Cardiac muscle cell (in vitro differentiated cells and primary cell): ENCODE measurements at regions not wholly inside any gene's neighbourhood (a gene's known extent, or its start where the extent isn't known, plus 50 kb on each side); places are given as distances from the start of the nearest gene placed in this dataset.
A peak's percentile ranks its signal among the peaks of the same experiment; 100 is the strongest.

Experiments
- DNase-seq, 2 donors: peaks; one replicate each; pipeline versions ENCODE4 v3.0.0 to v3.0.0-alpha.2; 2010 to 2017; ENCODE audit warnings: low read depth in 1 of 2, low spot score in 1 of 2
- H3K27ac ChIP-seq: fragments of 200-600 bp; sonication (generic); 2 replicates; pipeline ENCODE4 v1.5.1; 2016
- H3K27me3 ChIP-seq: fragments of 200-600 bp; sonication (generic); 2 replicates; pipeline ENCODE4 v1.6.0; 2016; ENCODE audit warnings: control low read depth
- H3K36me3 ChIP-seq: fragments of 200-600 bp; sonication (generic); 2 replicates; pipeline ENCODE4 v1.5.1; 2016; ENCODE audit warnings: control low read depth
- H3K4me1 ChIP-seq: fragments of 200-600 bp; sonication (generic); 2 replicates; pipeline ENCODE4 v1.8.1; 2017; ENCODE audit warnings: low read depth, mild to moderate bottlenecking, mixed run types
- H3K4me3 ChIP-seq: fragments of 200-600 bp; sonication (generic); 2 replicates; pipeline ENCODE4 v1.5.1; 2016; ENCODE audit warnings: mild to moderate bottlenecking
- H3K9me3 ChIP-seq: fragments of 200-600 bp; sonication (generic); 2 replicates; pipeline ENCODE4 v1.5.1; 2017; ENCODE audit warnings: low read depth, mild to moderate bottlenecking, control low read depth
- CTCF ChIP-seq: IDR thresholded peaks from 2 replicates; pipeline ENCODE4 v1.5.1; 2012; ENCODE audit warnings: low read depth, mild to moderate bottlenecking, low read length

- Histone ChIP-seq H3K36me3 (no peaks in the 10 kb centered on the region), H3K27me3 (no peaks in the 10 kb centered on the region), H3K27ac (no peak overlapping the region), H3K9me3 (no peaks in the 10 kb centered on the region), H3K4me1 (no peaks in the 10 kb centered on the region), H3K4me3 (no peak overlapping the region)
- no peak for DNase-seq
- TF ChIP-seq CTCF, result no peak
These were observed 87.6 kb downstream of the SLC24A2 start for GRCh38 chr9:19701274-19701673.

GRCh38 chr9:19700699-19701098, 88.1 kb downstream of the SLC24A2 start:
- Histone ChIP-seq H3K4me1 (no peaks in the 10 kb centered on the region), H3K27me3 (no peaks in the 10 kb centered on the region), H3K36me3 (no peaks in the 10 kb centered on the region), H3K4me3 (no peak overlapping the region), H3K27ac (no peak overlapping the region), H3K9me3 (no peaks in the 10 kb centered on the region)
- no peak for DNase-seq
- TF ChIP-seq CTCF, result no peak

- Histone ChIP-seq H3K27me3 (no peaks in the 10 kb centered on the region), H3K9me3 (no peaks in the 10 kb centered on the region), H3K36me3 (no peaks in the 10 kb centered on the region), H3K27ac (no peak overlapping the region), H3K4me1 (no peaks in the 10 kb centered on the region), H3K4me3 (no peak overlapping the region)
- TF ChIP-seq CTCF, result no peak
- no peak for DNase-seq
These were observed 89.1 kb downstream of the SLC24A2 start for GRCh38 chr9:19699756-19700155.

GRCh38 chr9:19698960-19699359, 89.9 kb downstream of the SLC24A2 start:
- Histone ChIP-seq H3K4me3 (no peak overlapping the region), H3K9me3 (no peaks in the 10 kb centered on the region), H3K36me3 (no peaks in the 10 kb centered on the region), H3K4me1 (no peaks in the 10 kb centered on the region), H3K27ac (no peak overlapping the region), H3K27me3 (no peaks in the 10 kb centered on the region)
- no peak for TF ChIP-seq CTCF
- DNase-seq, result no peak

- H3K4me3 ChIP-seq, result no peak overlapping the region
- no peaks in the 10 kb centered on the region for H3K9me3 ChIP-seq
- no peak for DNase-seq
- no peaks in the 10 kb centered on the region for H3K27me3 ChIP-seq
- no peaks in the 10 kb centered on the region for H3K36me3 ChIP-seq
- no peak overlapping the region for H3K27ac ChIP-seq
- TF ChIP-seq CTCF, result no peak
- no peaks in the 10 kb centered on the region for H3K4me1 ChIP-seq
These were observed 94.2 kb downstream of the SLC24A2 start for GRCh38 chr9:19694601-19695000.

- Histone ChIP-seq H3K36me3 (no peaks in the 10 kb centered on the region), H3K4me3 (no peak overlapping the region), H3K27me3 (no peaks in the 10 kb centered on the region), H3K9me3 (no peaks in the 10 kb centered on the region), H3K4me1 (no peaks in the 10 kb centered on the region), H3K27ac (no peak overlapping the region)
- peak in 1 of 2 donors; percentile 8 for DNase-seq
- TF ChIP-seq CTCF, result no peak
These were observed 98.7 kb downstream of the SLC24A2 start for GRCh38 chr9:19690128-19690527.
